Activated naive CD4-positive, alpha-beta T cell treated with anti-CD3 and anti-CD28 coated beads for 36 hours (primary cell): ENCODE measurements at regions not wholly inside any gene's neighbourhood (a gene's known extent, or its start where the extent isn't known, plus 50 kb on each side); places are given as distances from the start of the nearest gene placed in this dataset.

Experiments
- CTCF ChIA-PET: fragments of 350-600 bp; sonication (Branson Sonifier 250); formaldehyde crosslinking; loops from one replicate; lab custom pipeline; 2021; ENCODE audit warnings: antibody characterized with exemption; lab: Charles Lee
- DNase-seq: peaks from one replicate; pipeline ENCODE4 v3.0.0-alpha.2; 2020
- H3K27ac Mint-ChIP-seq: one replicate; pipeline ENCODE4 v1.8.0; 2021; ENCODE audit warnings: mild to moderate bottlenecking, mixed read lengths
- H3K27me3 Mint-ChIP-seq: one replicate; pipeline ENCODE4 v1.8.0; 2021; ENCODE audit warnings: low read depth, mixed read lengths
- H3K36me3 Mint-ChIP-seq: one replicate; pipeline ENCODE4 v1.8.0; 2021; ENCODE audit warnings: low read depth, mixed read lengths
- H3K4me1 Mint-ChIP-seq: one replicate; pipeline ENCODE4 v1.8.0; 2021; ENCODE audit warnings: low read depth, mixed read lengths
- H3K4me3 Mint-ChIP-seq: one replicate; pipeline ENCODE4 v1.8.0; 2021; ENCODE audit warnings: mild to moderate bottlenecking, moderate library complexity, mixed read lengths
- H3K9me3 Mint-ChIP-seq: one replicate; pipeline ENCODE4 v1.8.0; 2021; ENCODE audit warnings: mixed read lengths
- intact Hi-C: fragments of 100-400 bp; cut with micrococcal nuclease; formaldehyde crosslinking; loops from one replicate; pipeline ENCODE4 v1.15.1; 2023

- H3K27me3 Mint-ChIP-seq: peaks cover 1% of the 10 kb centered on the region
- no peaks in the 10 kb centered on the region for H3K9me3 Mint-ChIP-seq
- H3K27ac Mint-ChIP-seq: no peak overlapping the region
- H3K4me3 Mint-ChIP-seq: no peak overlapping the region
- intact Hi-C loops: no loop called here
- DNase-seq: no peak
- peaks cover 2% of the 10 kb centered on the region for H3K36me3 Mint-ChIP-seq
- no peaks in the 10 kb centered on the region for H3K4me1 Mint-ChIP-seq
- CTCF ChIA-PET: no interaction called here
Measured at GRCh38 chr9:108707120-108707519, 148.7 kb downstream of the ACTL7B start.

DNA sequence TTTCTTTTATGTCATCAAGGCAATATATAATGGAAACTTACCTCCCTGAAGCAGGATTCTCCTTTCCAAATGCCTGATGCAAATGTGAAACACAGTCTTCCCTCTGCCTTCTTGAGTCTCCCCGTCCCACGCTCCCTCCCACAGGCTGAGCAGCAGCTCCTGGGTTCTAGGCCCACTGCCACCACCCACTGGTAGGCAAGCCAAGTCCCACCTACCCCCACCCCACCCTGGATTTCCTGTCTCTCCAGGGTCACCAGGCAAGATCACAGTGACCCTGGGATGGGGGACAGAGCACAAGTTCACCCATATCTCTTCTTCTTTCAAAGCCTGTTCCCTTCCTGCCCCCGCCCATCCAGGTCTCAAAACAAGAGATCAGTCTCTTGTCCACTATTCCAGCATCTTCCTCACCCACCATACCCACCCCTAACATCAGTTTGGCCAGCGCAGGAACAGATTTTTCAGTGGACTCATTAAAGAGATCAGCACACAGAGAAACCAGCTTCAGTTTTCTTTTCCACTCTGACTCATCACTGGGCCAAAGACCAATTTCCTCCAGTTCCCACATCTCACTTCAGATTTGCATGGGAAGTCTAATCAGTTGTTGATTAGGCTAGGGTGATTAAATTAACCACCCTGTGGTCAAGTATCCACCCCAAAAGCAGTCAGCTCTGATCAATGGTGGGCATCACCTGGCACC is 151.5 kb downstream of the ACTL7B start:
- Mint-ChIP-seq H3K4me3 (no peak overlapping the region), H3K27me3 (peaks cover 1% of the 10 kb centered on the region), H3K4me1 (no peaks in the 10 kb centered on the region), H3K36me3 (peaks cover under 1% of the 10 kb centered on the region), H3K27ac (no peak overlapping the region), H3K9me3 (no peaks in the 10 kb centered on the region)
- CTCF ChIA-PET: no interaction called here
- no peak for DNase-seq
- intact Hi-C loops: no loop called here

DNA sequence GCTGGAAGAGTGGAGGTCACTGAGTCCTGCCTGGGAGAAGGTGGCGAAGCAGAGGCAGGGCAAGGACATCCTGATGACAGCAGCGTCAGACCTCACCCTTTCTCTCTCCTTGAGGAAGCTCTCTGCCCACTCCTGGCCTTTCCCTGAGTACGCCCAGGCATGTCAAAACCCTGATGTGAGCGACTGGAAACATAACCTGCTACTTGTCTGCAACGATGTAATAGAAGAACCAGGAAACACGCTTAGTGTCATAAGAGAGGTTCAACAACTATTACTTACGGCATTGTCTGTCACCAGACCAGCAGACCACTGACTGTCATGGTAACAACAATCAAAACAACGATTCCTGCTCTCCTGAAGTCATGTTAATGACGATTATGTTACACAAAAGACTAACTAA is 152.4 kb downstream of the ACTL7B start:
- Mint-ChIP-seq H3K36me3 (no peaks in the 10 kb centered on the region), H3K27me3 (peaks cover 1% of the 10 kb centered on the region), H3K4me3 (no peak overlapping the region), H3K27ac (no peak overlapping the region), H3K4me1 (no peaks in the 10 kb centered on the region), H3K9me3 (no peaks in the 10 kb centered on the region)
- intact Hi-C loops: no loop called here
- DNase-seq: no peak
- CTCF ChIA-PET: no interaction called here

DNA sequence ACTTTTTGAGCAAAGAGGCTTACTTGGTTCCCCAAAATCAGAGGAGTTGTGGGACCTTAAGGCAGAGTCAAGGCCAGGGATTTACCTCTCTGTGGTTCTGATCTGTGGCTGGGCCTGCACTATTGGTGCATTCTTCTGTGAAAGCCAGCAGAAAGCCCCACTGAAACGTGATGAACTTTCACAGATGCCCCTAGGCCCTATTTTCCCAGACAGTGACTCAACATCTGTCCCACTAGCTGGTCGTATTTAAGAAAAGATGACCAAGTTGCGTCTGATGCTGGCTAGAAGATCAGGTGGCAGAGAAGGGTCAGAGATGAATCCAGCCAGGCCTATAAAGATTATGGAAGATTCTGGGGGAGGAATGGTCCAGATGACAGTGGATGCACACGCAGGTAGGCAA is 153.1 kb downstream of the ACTL7B start:
- CTCF ChIA-PET: no interaction called here
- Mint-ChIP-seq H3K27ac (no peak overlapping the region), H3K36me3 (no peaks in the 10 kb centered on the region), H3K9me3 (no peaks in the 10 kb centered on the region), H3K4me1 (no peaks in the 10 kb centered on the region), H3K4me3 (no peak overlapping the region), H3K27me3 (peaks cover 1% of the 10 kb centered on the region)
- no peak for DNase-seq
- intact Hi-C loops: no loop called here

DNA sequence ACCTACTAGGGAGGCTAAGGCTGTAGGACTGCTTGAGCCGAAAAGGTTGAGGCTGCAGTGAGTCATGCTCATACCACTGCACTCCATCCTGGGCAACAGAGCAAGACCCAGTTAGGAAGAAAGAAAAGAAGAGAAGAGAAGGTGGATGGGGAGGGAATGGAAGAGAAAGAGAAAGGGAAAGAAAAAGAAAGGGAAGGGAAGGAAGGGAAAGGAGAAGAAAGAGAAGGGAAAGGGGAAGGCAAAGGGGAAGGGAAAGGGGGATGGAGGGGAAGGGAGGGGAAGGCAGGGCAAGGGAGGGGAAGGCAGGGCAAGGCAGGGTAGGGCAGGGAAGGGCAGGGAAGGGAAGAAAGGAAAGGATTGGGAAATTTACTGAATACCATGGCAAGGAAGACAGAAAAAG is 157.0 kb downstream of the ACTL7B start:
- Mint-ChIP-seq H3K27me3 (no peaks in the 10 kb centered on the region), H3K27ac (no peak overlapping the region), H3K4me1 (no peaks in the 10 kb centered on the region), H3K9me3 (peaks cover 11% of the 10 kb centered on the region), H3K4me3 (no peak overlapping the region), H3K36me3 (no peaks in the 10 kb centered on the region)
- CTCF ChIA-PET: no interaction called here
- intact Hi-C loops: no loop called here
- DNase-seq: no peak

- DNase-seq: no peak
- no peaks in the 10 kb centered on the region for H3K27me3 Mint-ChIP-seq
- H3K9me3 Mint-ChIP-seq: peaks cover 16% of the 10 kb centered on the region
- CTCF ChIA-PET: no interaction called here
- no peak overlapping the region for H3K27ac Mint-ChIP-seq
- H3K4me1 Mint-ChIP-seq: no peaks in the 10 kb centered on the region
- no peaks in the 10 kb centered on the region for H3K36me3 Mint-ChIP-seq
- intact Hi-C loops: no loop called here
- no peak overlapping the region for H3K4me3 Mint-ChIP-seq
Measured at GRCh38 chr9:108698231-108698630, 157.6 kb downstream of the ACTL7B start.

DNA sequence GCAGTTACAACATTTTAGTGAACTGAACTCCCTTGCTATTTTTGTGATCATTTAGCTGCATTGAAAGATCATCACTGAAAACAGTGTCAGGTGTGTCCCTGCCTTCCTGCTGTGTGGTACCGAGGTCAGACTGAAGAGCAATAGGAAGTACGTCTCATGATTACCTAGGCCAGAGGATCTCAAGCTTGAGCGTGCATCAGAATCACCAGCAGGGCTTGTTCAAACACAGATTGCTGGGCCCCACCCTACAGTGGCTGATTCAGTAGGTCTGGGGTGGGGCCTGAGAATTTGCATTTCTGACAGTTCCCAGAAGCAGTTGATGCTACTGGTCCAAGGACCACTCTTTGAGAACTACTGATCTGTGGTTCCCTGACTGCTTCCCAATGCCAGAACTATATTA is 159.6 kb downstream of the ACTL7B start:
- H3K36me3 Mint-ChIP-seq: peaks cover 2% of the 10 kb centered on the region
- no peaks in the 10 kb centered on the region for H3K4me1 Mint-ChIP-seq
- CTCF ChIA-PET: no interaction called here
- no peaks in the 10 kb centered on the region for H3K27me3 Mint-ChIP-seq
- H3K4me3 Mint-ChIP-seq: no peak overlapping the region
- H3K9me3 Mint-ChIP-seq: peaks cover 16% of the 10 kb centered on the region
- intact Hi-C loops: no loop called here
- DNase-seq: no peak
- no peak overlapping the region for H3K27ac Mint-ChIP-seq

DNA sequence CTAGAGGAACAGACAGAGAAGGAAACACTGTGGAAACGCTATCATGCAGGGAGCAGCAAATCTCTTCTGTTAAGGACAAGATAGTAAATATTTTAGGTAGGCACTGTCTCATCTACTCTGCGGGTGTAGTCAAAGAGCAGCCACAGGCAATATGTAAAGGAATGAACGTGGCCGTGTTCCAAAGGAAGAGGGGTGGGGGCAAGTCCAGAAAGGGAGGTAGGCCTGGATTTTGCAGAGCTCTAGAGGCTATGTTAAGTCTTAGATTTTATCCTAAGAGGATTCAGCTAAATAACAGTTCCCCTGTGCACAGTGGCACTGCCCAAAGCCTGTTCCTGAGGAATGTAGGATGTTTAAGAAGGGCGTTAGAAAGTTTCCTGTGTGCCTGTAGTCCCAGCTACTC is 161.6 kb downstream of the ACTL7B start:
- intact Hi-C loops: no loop called here
- no peak overlapping the region for H3K4me3 Mint-ChIP-seq
- peaks cover 16% of the 10 kb centered on the region for H3K9me3 Mint-ChIP-seq
- CTCF ChIA-PET: interaction anchor here (0.5 to 1.1 kb wide), 2 partner anchors 11 to 44 kb away, joined by 3 to 7 read pairs; no protein-coding TSS in a partner anchor
- H3K4me1 Mint-ChIP-seq: no peaks in the 10 kb centered on the region
- H3K27me3 Mint-ChIP-seq: no peaks in the 10 kb centered on the region
- no peak for DNase-seq
- H3K36me3 Mint-ChIP-seq: peaks cover 2% of the 10 kb centered on the region
- no peak overlapping the region for H3K27ac Mint-ChIP-seq

- H3K27me3 Mint-ChIP-seq: no peaks in the 10 kb centered on the region
- H3K4me1 Mint-ChIP-seq: no peaks in the 10 kb centered on the region
- no peak overlapping the region for H3K27ac Mint-ChIP-seq
- H3K9me3 Mint-ChIP-seq: peaks cover 19% of the 10 kb centered on the region
- peaks cover 2% of the 10 kb centered on the region for H3K36me3 Mint-ChIP-seq
- no peak overlapping the region for H3K4me3 Mint-ChIP-seq
- intact Hi-C loops: no loop called here
- DNase-seq: no peak
- CTCF ChIA-PET: no interaction called here
Measured at GRCh38 chr9:108691614-108692013, 164.2 kb downstream of the ACTL7B start.

DNA sequence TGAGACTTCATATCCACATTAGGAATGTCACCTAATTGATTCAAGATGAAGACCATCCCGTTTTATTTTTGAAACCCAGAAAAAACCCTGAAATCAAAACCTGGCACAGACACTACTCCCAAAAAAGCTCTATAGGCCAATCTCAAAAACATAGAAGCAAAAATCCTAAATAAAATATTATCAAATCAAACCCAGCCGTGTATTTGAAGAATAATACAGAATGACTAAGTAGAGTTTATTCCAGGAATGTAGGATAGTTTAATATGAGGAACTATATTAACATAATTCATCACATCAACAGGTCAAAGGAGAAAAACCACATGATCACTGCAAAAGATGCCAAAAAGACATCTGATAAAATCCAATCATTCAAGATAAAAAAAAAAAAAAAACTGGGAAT is 167.1 kb downstream of the ACTL7B start:
- Mint-ChIP-seq H3K9me3 (peaks cover 9% of the 10 kb centered on the region), H3K27ac (no peak overlapping the region), H3K4me3 (no peak overlapping the region), H3K36me3 (peaks cover 2% of the 10 kb centered on the region), H3K4me1 (no peaks in the 10 kb centered on the region), H3K27me3 (no peaks in the 10 kb centered on the region)
- CTCF ChIA-PET: no interaction called here
- DNase-seq: no peak
- intact Hi-C loops: no loop called here

- H3K9me3 Mint-ChIP-seq: peaks cover 5% of the 10 kb centered on the region
- CTCF ChIA-PET: no interaction called here
- intact Hi-C loops: no loop called here
- H3K27me3 Mint-ChIP-seq: no peaks in the 10 kb centered on the region
- no peak for DNase-seq
- no peak overlapping the region for H3K27ac Mint-ChIP-seq
- peaks cover 2% of the 10 kb centered on the region for H3K36me3 Mint-ChIP-seq
- no peaks in the 10 kb centered on the region for H3K4me1 Mint-ChIP-seq
- H3K4me3 Mint-ChIP-seq: no peak overlapping the region
Measured at GRCh38 chr9:108688051-108688450, 167.7 kb downstream of the ACTL7B start.

- CTCF ChIA-PET: no interaction called here
- intact Hi-C loops: no loop called here
Measured at GRCh38 chr9:108687006-108687987, 168.5 kb downstream of the ACTL7B start.

More at GRCh38 chr9:108687006-108687987, 168.5 kb downstream of the ACTL7B start:
- Mint-ChIP-seq H3K27me3 (no peaks in the 10 kb centered on the region), H3K36me3 (peaks cover 2% of the 10 kb centered on the region), H3K4me3 (no peak overlapping the region), H3K27ac (no peak overlapping the region), H3K4me1 (no peaks in the 10 kb centered on the region), H3K9me3 (peaks cover 5% of the 10 kb centered on the region)
- no peak for DNase-seq
